Karpas-422 (cell line): ENCODE measurements at regions not wholly inside any gene's neighbourhood (a gene's known extent, or its start where the extent isn't known, plus 50 kb on each side); places are given as distances from the start of the nearest gene placed in this dataset.

ENCODE experiments used
- DNase-seq: peaks from one replicate; pipeline ENCODE4 v3.0.0-alpha.2; 2015
- H2AFZ ChIP-seq: fragments of 200-600 bp; sonication (generic); 2 replicates; pipeline ENCODE4 v1.6.1; 2014; ENCODE audit warnings: antibody characterized with exemption, low read length, mixed read lengths
- H3K27ac ChIP-seq: fragments of 200-600 bp; sonication (generic); 2 replicates; pipeline ENCODE4 v1.5.1; 2014; ENCODE audit warnings: mild to moderate bottlenecking, low read length, moderate library complexity
- H3K27me3 ChIP-seq: fragments of 200-600 bp; sonication (generic); 2 replicates; pipeline ENCODE4 v1.6.1; 2014; ENCODE audit warnings: low read length, mixed read lengths
- H3K36me3 ChIP-seq: fragments of 200-600 bp; sonication (generic); 2 replicates; pipeline ENCODE4 v1.6.1; 2014; ENCODE audit warnings: low read length, mixed read lengths; ENCODE audit not compliant: insufficient read depth
- H3K4me1 ChIP-seq: fragments of 200-600 bp; sonication (generic); 2 replicates; pipeline ENCODE4 v1.6.1; 2014; ENCODE audit warnings: mild to moderate bottlenecking, low read length, mixed read lengths
- H3K4me2 ChIP-seq: fragments of 200-600 bp; sonication (generic); 2 replicates; pipeline ENCODE4 v1.6.1; 2014; ENCODE audit warnings: low read length, low read depth, mild to moderate bottlenecking; ENCODE audit not compliant: poor library complexity, severe bottlenecking
- H3K4me3 ChIP-seq: fragments of 200-600 bp; sonication (generic); 2 replicates; pipeline ENCODE4 v1.5.1; 2014; ENCODE audit warnings: mild to moderate bottlenecking, antibody characterized with exemption, low read length, mixed read lengths
- H3K79me2 ChIP-seq: fragments of 200-600 bp; sonication (generic); 2 replicates; pipeline ENCODE4 v1.6.1; 2014; ENCODE audit warnings: mild to moderate bottlenecking, low read length, mixed read lengths
- H3K9ac ChIP-seq: fragments of 200-600 bp; sonication (generic); 2 replicates; pipeline ENCODE4 v1.6.0; 2014; ENCODE audit warnings: low read length
- H3K9me2 ChIP-seq: fragments of 200-600 bp; sonication (generic), shearing (Covaris generic); replicated peaks from 2 replicates; pipeline ENCODE4 v1.6.0; 2014; ENCODE audit warnings: mild to moderate bottlenecking, low read length, moderate library complexity; ENCODE audit not compliant: insufficient read depth
- H3K9me3 ChIP-seq: fragments of 300-700, 200-600 bp; sonication (generic); 2 replicates; pipeline ENCODE4 v1.6.1; 2014; ENCODE audit warnings: low read length, mixed read lengths
- H4K20me1 ChIP-seq: fragments of 200-600 bp; sonication (generic); 2 replicates; pipeline ENCODE4 v1.6.1; 2014; ENCODE audit warnings: mild to moderate bottlenecking, antibody characterized with exemption, low read length, low read depth; ENCODE audit not compliant: insufficient read depth

GRCh38 chr9:79195879-79196278 is 375.9 kb upstream of the TLE4 start:
- no peak for DNase-seq
- no peaks in the 10 kb centered on the region for H3K79me2 ChIP-seq

GRCh38 chr9:79196606-79197005 is 375.2 kb upstream of the TLE4 start:
- no peak overlapping the region for H3K4me3 ChIP-seq
- no peak overlapping the region for H3K27ac ChIP-seq

More at GRCh38 chr9:79195879-79196278, 375.9 kb upstream of the TLE4 start:
- Histone ChIP-seq H3K27ac (no peak overlapping the region), H3K9ac (no peak overlapping the region), H2AFZ (no peak overlapping the region), H3K9me2 (no peaks in the 10 kb centered on the region), H3K36me3 (no peaks in the 10 kb centered on the region), H3K4me3 (no peak overlapping the region), H3K9me3 (no peaks in the 10 kb centered on the region), H3K27me3 (no peaks in the 10 kb centered on the region), H3K4me1 (no peaks in the 10 kb centered on the region), H3K4me2 (no peak overlapping the region), H4K20me1 (no peaks in the 10 kb centered on the region)

GRCh38 chr9:79200336-79200735 is 371.4 kb upstream of the TLE4 start:
- no peaks in the 10 kb centered on the region for H3K9me2 ChIP-seq
- H3K27ac ChIP-seq, result no peak overlapping the region
- no peak overlapping the region for H3K4me2 ChIP-seq
- H2AFZ ChIP-seq, result no peak overlapping the region
- H3K4me1 ChIP-seq, result no peaks in the 10 kb centered on the region
- no peaks in the 10 kb centered on the region for H3K9me3 ChIP-seq
- H3K4me3 ChIP-seq, result no peak overlapping the region
- H3K79me2 ChIP-seq, result no peaks in the 10 kb centered on the region
- no peaks in the 10 kb centered on the region for H3K36me3 ChIP-seq
- DNase-seq, result no peak
- H3K27me3 ChIP-seq, result no peaks in the 10 kb centered on the region
- no peak overlapping the region for H3K9ac ChIP-seq
- H4K20me1 ChIP-seq, result no peaks in the 10 kb centered on the region

More at GRCh38 chr9:79196606-79197005, 375.2 kb upstream of the TLE4 start:
- Histone ChIP-seq H4K20me1 (no peaks in the 10 kb centered on the region), H3K4me1 (no peaks in the 10 kb centered on the region), H3K4me2 (no peak overlapping the region), H3K9ac (no peak overlapping the region), H3K27me3 (no peaks in the 10 kb centered on the region), H3K9me2 (no peaks in the 10 kb centered on the region), H3K79me2 (no peaks in the 10 kb centered on the region), H2AFZ (no peak overlapping the region), H3K36me3 (no peaks in the 10 kb centered on the region), H3K9me3 (no peaks in the 10 kb centered on the region)
- no peak for DNase-seq

DNA sequence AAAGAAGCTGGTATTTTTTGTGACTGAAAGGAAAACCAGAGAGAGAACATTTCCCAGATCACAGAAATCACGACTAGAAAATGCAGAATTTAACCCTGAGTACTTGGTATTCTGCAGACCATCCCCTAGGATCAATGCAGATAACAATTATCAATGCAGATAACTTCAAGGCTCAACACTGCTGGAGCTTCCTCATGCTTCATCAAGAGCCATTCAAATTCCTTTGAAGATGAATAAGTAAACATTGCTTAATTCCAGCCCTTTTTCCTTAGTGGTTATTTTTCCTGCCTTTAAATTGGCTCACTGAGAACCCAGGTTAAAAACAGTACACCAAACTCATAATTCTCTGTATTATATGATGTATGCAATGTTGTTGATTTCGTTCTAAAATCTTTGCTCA is 370.1 kb upstream of the TLE4 start:
- no peak for DNase-seq
- no peak overlapping the region for H3K4me3 ChIP-seq
- H3K27ac ChIP-seq, result no peak overlapping the region

GRCh38 chr9:79208791-79209396 is 362.9 kb upstream of the TLE4 start:
- no peaks in the 10 kb centered on the region for H3K9me3 ChIP-seq
- no peaks in the 10 kb centered on the region for H3K9me2 ChIP-seq
- H3K79me2 ChIP-seq, result no peaks in the 10 kb centered on the region
- H3K4me3 ChIP-seq, result no peak overlapping the region
- no peaks in the 10 kb centered on the region for H4K20me1 ChIP-seq
- H2AFZ ChIP-seq, result no peak overlapping the region
- no peaks in the 10 kb centered on the region for H3K36me3 ChIP-seq
- H3K9ac ChIP-seq, result no peak overlapping the region
- H3K27me3 ChIP-seq, result no peaks in the 10 kb centered on the region
- no peak overlapping the region for H3K4me2 ChIP-seq
- no peak overlapping the region for H3K27ac ChIP-seq
- DNase-seq, result no peak
- H3K4me1 ChIP-seq, result no peaks in the 10 kb centered on the region

More for the DNA sequence above, 370.1 kb upstream of the TLE4 start:
- Histone ChIP-seq H3K27me3 (no peaks in the 10 kb centered on the region), H3K9ac (no peak overlapping the region), H4K20me1 (no peaks in the 10 kb centered on the region), H3K9me2 (no peaks in the 10 kb centered on the region), H3K36me3 (no peaks in the 10 kb centered on the region), H3K79me2 (no peaks in the 10 kb centered on the region), H3K4me1 (no peaks in the 10 kb centered on the region), H2AFZ (no peak overlapping the region), H3K4me2 (no peak overlapping the region), H3K9me3 (no peaks in the 10 kb centered on the region)

- H2AFZ ChIP-seq, result no peak overlapping the region
- no peak overlapping the region for H3K4me3 ChIP-seq
- no peaks in the 10 kb centered on the region for H3K9me3 ChIP-seq
- no peaks in the 10 kb centered on the region for H3K4me1 ChIP-seq
- H3K9ac ChIP-seq, result no peak overlapping the region
- no peak overlapping the region for H3K27ac ChIP-seq
- H4K20me1 ChIP-seq, result no peaks in the 10 kb centered on the region
- no peak overlapping the region for H3K4me2 ChIP-seq
- no peaks in the 10 kb centered on the region for H3K79me2 ChIP-seq
- no peaks in the 10 kb centered on the region for H3K9me2 ChIP-seq
- H3K36me3 ChIP-seq, result no peaks in the 10 kb centered on the region
- H3K27me3 ChIP-seq, result no peaks in the 10 kb centered on the region
- no peak for DNase-seq
Measured at GRCh38 chr9:79210541-79211243, 361.1 kb upstream of the TLE4 start.

GRCh38 chr9:79213417-79214125 is 358.2 kb upstream of the TLE4 start:
- Histone ChIP-seq H4K20me1 (no peaks in the 10 kb centered on the region), H3K9ac (no peak overlapping the region), H3K9me2 (no peaks in the 10 kb centered on the region), H3K27me3 (no peaks in the 10 kb centered on the region), H3K4me1 (no peaks in the 10 kb centered on the region), H3K4me2 (no peak overlapping the region), H2AFZ (no peak overlapping the region), H3K79me2 (no peaks in the 10 kb centered on the region), H3K36me3 (no peaks in the 10 kb centered on the region), H3K9me3 (no peaks in the 10 kb centered on the region), H3K4me3 (no peak overlapping the region), H3K27ac (no peak overlapping the region)
- no peak for DNase-seq

DNA sequence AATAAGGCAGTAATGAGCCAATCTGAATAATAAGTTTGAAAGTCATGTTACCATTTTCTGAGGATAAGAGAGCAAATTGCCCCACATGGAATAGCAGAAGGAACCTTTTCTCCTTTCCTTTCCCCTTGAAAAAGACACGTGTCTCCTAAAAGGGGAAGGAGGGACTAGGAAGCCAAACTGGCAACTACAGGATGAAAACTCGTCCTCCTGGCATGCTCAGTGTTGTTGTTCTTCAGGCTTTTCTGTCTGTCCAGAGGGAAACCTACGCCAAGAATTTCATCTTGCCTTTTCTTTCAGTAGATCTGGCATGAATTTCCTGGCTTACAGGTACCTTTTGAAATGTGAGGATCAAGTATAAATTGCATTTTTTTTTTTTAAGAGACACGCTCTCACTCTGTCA is 355.9 kb upstream of the TLE4 start:
- no peaks in the 10 kb centered on the region for H3K79me2 ChIP-seq
- H3K9me3 ChIP-seq, result no peaks in the 10 kb centered on the region

More for the DNA sequence above, 355.9 kb upstream of the TLE4 start:
- no peak overlapping the region for H2AFZ ChIP-seq
- no peaks in the 10 kb centered on the region; the same call in 1 of the 2 replicates for H3K9me2 ChIP-seq
- DNase-seq, result no peak
- no peaks in the 10 kb centered on the region for H3K4me1 ChIP-seq
- H3K27me3 ChIP-seq, result no peaks in the 10 kb centered on the region
- no peaks in the 10 kb centered on the region for H4K20me1 ChIP-seq
- H3K4me2 ChIP-seq, result no peak overlapping the region
- no peak overlapping the region for H3K27ac ChIP-seq
- no peak overlapping the region for H3K9ac ChIP-seq
- H3K4me3 ChIP-seq, result no peak overlapping the region
- H3K36me3 ChIP-seq, result no peaks in the 10 kb centered on the region
